ENCODE measurements at regions not wholly inside any gene's neighbourhood (a gene's known extent, or its start where the extent isn't known, plus 50 kb on each side); places are given as distances from the start of the nearest gene placed in this dataset.

- TF ChIP-seq ZBTB48 (tag by site-specific recombination; IDR thresholded peaks at IDR 0.05) = no peak
- TF ChIP-seq, protein P1, sequence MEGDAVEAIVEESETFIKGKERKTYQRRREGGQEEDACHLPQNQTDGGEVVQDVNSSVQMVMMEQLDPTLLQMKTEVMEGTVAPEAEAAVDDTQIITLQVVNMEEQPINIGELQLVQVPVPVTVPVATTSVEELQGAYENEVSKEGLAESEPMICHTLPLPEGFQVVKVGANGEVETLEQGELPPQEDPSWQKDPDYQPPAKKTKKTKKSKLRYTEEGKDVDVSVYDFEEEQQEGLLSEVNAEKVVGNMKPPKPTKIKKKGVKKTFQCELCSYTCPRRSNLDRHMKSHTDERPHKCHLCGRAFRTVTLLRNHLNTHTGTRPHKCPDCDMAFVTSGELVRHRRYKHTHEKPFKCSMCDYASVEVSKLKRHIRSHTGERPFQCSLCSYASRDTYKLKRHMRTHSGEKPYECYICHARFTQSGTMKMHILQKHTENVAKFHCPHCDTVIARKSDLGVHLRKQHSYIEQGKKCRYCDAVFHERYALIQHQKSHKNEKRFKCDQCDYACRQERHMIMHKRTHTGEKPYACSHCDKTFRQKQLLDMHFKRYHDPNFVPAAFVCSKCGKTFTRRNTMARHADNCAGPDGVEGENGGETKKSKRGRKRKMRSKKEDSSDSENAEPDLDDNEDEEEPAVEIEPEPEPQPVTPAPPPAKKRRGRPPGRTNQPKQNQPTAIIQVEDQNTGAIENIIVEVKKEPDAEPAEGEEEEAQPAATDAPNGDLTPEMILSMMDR (tag by site-specific recombination; IDR thresholded peaks at IDR 0.05) = no peak
- no peak for TF ChIP-seq ZNF37A (tag by site-specific recombination; IDR thresholded peaks at IDR 0.05)
- no peak for TF ChIP-seq ZNF24 (tag by site-specific recombination; IDR thresholded peaks at IDR 0.05)
- TF ChIP-seq SETDB1 (IDR thresholded peaks at IDR 0.05; ENCODE audit: insufficient read length, low read length) = no peak
- TF ChIP-seq ZNF10 (tag by site-specific recombination; IDR thresholded peaks at IDR 0.05) = no peak
- no peak for TF ChIP-seq REST (tag by site-specific recombination; IDR thresholded peaks at IDR 0.05)
- no peak for TF ChIP-seq PRDM1 (tag by site-specific recombination; IDR thresholded peaks at IDR 0.05)
- TF ChIP-seq ZNF274 (IDR thresholded peaks at IDR 0.05; ENCODE audit: low read length) = no peak
- TF ChIP-seq ZNF274 (tag by site-specific recombination; IDR thresholded peaks at IDR 0.05; ENCODE audit: borderline replicate concordance) = no peak
- no peak for TF ChIP-seq ZNF610 (tag by site-specific recombination; IDR thresholded peaks at IDR 0.05; ENCODE audit: borderline replicate concordance)
- no peak for TF ChIP-seq ZNF133 (tag by site-specific recombination; IDR thresholded peaks at IDR 0.05)
Observed at GRCh38 chr4:29636961-29637360, 1083.2 kb upstream of the PCDH7 start.
